SK-N-SH (cell line): ENCODE measurements at regions not wholly inside any gene's neighbourhood (a gene's known extent, or its start where the extent isn't known, plus 50 kb on each side); places are given as distances from the start of the nearest gene placed in this dataset.

Source experiments
- EP300 ChIP-seq, 2 experiments: IDR thresholded peaks; 2 replicates each; pipeline versions ENCODE4 v1.4.0 to v1.6.1; 2012; ENCODE audit warnings: borderline replicate concordance in 1 of 2, low read depth in 1 of 2, low read length in 1 of 2
- FOXM1 ChIP-seq: IDR thresholded peaks from 2 replicates; pipeline ENCODE4 v1.4.0; 2012; ENCODE audit warnings: low read depth, mild to moderate bottlenecking
- MXI1 ChIP-seq: IDR thresholded peaks from 2 replicates; pipeline ENCODE4 v1.6.1; 2012; ENCODE audit warnings: mild to moderate bottlenecking, low read depth, low read length, improper control_type of control experiment
- POLR2AphosphoS5 ChIP-seq: IDR thresholded peaks from 2 replicates; pipeline ENCODE4 v1.6.1; 2012; ENCODE audit warnings: low read depth, low read length
- RAD21 ChIP-seq: IDR thresholded peaks from 2 replicates; pipeline ENCODE4 v1.6.1; 2012; ENCODE audit warnings: mild to moderate bottlenecking, low read length
- RCOR1 ChIP-seq: fragments of 150-350 bp; IDR thresholded peaks from 2 replicates; pipeline ENCODE4 v1.6.1; 2017; ENCODE audit warnings: antibody characterized with exemption, low read length
- RFX5 ChIP-seq: IDR thresholded peaks from 2 replicates; pipeline ENCODE4 v1.6.1; 2012; ENCODE audit warnings: mild to moderate bottlenecking, improper control_type of control experiment, low read length
- TAF1 ChIP-seq: IDR thresholded peaks from 2 replicates; pipeline ENCODE4 v1.6.1; 2012; ENCODE audit warnings: low read depth, mild to moderate bottlenecking, low read length, moderate library complexity, borderline replicate concordance
- YY1 ChIP-seq: IDR thresholded peaks from 2 replicates; pipeline ENCODE4 v1.4.0; 2012; ENCODE audit warnings: low read depth, mild to moderate bottlenecking
- TF ChIP-seq, protein P1 (sequence below): IDR thresholded peaks from 2 replicates; pipeline ENCODE4 v1.4.0; 2012; ENCODE audit warnings: low read depth
- TF ChIP-seq, protein P2 (sequence below): fragments of 200-600 bp; sonication (generic); IDR thresholded peaks from 2 replicates; pipeline ENCODE4 v1.6.1; 2017; ENCODE audit warnings: antibody characterized with exemption, mild to moderate bottlenecking, moderate library complexity
- TF ChIP-seq, protein P3 (sequence below): IDR thresholded peaks from 2 replicates; pipeline ENCODE4 v1.6.1; 2012; ENCODE audit warnings: mild to moderate bottlenecking, low read depth, low read length, moderate library complexity
- TF ChIP-seq, protein P4 (sequence below): IDR thresholded peaks from 2 replicates; pipeline ENCODE4 v1.4.0; 2012; ENCODE audit warnings: low read depth, borderline replicate concordance

DNA sequence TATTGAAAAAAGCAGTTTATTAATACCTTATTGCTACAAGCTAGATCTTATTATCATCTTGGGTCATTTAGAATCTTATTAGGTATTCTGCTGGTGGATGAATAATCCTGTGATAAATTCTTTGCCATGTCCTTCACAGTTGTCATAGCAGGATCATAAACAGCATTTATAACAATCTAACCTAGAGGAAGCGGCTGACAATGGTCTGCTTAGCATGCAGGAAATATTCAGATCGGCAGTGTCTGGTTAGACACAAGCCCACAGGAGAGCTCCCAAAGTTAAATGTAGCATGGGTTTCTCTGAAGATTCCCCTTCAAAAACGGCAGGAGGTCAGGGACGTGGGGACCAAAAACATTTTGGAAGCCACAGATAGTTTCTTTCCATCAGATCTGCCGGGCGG is 179.3 kb downstream of the FOXB1 start:
- no peak for TF ChIP-seq FOXM1
- TF ChIP-seq POLR2AphosphoS5 = no peak
- TF ChIP-seq TAF1 = no peak
- TF ChIP-seq, protein P1, sequence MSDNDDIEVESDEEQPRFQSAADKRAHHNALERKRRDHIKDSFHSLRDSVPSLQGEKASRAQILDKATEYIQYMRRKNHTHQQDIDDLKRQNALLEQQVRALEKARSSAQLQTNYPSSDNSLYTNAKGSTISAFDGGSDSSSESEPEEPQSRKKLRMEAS = no peak
- TF ChIP-seq, protein P2, sequence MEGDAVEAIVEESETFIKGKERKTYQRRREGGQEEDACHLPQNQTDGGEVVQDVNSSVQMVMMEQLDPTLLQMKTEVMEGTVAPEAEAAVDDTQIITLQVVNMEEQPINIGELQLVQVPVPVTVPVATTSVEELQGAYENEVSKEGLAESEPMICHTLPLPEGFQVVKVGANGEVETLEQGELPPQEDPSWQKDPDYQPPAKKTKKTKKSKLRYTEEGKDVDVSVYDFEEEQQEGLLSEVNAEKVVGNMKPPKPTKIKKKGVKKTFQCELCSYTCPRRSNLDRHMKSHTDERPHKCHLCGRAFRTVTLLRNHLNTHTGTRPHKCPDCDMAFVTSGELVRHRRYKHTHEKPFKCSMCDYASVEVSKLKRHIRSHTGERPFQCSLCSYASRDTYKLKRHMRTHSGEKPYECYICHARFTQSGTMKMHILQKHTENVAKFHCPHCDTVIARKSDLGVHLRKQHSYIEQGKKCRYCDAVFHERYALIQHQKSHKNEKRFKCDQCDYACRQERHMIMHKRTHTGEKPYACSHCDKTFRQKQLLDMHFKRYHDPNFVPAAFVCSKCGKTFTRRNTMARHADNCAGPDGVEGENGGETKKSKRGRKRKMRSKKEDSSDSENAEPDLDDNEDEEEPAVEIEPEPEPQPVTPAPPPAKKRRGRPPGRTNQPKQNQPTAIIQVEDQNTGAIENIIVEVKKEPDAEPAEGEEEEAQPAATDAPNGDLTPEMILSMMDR = no peak
- TF ChIP-seq, protein P3, sequence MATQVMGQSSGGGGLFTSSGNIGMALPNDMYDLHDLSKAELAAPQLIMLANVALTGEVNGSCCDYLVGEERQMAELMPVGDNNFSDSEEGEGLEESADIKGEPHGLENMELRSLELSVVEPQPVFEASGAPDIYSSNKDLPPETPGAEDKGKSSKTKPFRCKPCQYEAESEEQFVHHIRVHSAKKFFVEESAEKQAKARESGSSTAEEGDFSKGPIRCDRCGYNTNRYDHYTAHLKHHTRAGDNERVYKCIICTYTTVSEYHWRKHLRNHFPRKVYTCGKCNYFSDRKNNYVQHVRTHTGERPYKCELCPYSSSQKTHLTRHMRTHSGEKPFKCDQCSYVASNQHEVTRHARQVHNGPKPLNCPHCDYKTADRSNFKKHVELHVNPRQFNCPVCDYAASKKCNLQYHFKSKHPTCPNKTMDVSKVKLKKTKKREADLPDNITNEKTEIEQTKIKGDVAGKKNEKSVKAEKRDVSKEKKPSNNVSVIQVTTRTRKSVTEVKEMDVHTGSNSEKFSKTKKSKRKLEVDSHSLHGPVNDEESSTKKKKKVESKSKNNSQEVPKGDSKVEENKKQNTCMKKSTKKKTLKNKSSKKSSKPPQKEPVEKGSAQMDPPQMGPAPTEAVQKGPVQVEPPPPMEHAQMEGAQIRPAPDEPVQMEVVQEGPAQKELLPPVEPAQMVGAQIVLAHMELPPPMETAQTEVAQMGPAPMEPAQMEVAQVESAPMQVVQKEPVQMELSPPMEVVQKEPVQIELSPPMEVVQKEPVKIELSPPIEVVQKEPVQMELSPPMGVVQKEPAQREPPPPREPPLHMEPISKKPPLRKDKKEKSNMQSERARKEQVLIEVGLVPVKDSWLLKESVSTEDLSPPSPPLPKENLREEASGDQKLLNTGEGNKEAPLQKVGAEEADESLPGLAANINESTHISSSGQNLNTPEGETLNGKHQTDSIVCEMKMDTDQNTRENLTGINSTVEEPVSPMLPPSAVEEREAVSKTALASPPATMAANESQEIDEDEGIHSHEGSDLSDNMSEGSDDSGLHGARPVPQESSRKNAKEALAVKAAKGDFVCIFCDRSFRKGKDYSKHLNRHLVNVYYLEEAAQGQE = no peak
- no peak for TF ChIP-seq YY1
- TF ChIP-seq RAD21 = no peak
- TF ChIP-seq RCOR1 = no peak
- no peak for TF ChIP-seq MXI1
- TF ChIP-seq RFX5 = no peak
- TF ChIP-seq EP300 (IDR thresholded peaks at IDR 0.05; ENCODE audit: borderline replicate concordance in 1 of 2, low read depth in 1 of 2, low read length in 1 of 2) = no peak
- TF ChIP-seq, protein P4, sequence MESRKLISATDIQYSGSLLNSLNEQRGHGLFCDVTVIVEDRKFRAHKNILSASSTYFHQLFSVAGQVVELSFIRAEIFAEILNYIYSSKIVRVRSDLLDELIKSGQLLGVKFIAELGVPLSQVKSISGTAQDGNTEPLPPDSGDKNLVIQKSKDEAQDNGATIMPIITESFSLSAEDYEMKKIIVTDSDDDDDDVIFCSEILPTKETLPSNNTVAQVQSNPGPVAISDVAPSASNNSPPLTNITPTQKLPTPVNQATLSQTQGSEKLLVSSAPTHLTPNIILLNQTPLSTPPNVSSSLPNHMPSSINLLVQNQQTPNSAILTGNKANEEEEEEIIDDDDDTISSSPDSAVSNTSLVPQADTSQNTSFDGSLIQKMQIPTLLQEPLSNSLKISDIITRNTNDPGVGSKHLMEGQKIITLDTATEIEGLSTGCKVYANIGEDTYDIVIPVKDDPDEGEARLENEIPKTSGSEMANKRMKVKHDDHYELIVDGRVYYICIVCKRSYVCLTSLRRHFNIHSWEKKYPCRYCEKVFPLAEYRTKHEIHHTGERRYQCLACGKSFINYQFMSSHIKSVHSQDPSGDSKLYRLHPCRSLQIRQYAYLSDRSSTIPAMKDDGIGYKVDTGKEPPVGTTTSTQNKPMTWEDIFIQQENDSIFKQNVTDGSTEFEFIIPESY = no peak
